SK-N-SH (cell line): ENCODE measurements at regions not wholly inside any gene's neighbourhood (a gene's known extent, or its start where the extent isn't known, plus 50 kb on each side); places are given as distances from the start of the nearest gene placed in this dataset.

Experiments
- CHD2 ChIP-seq: fragments of 150-350 bp; IDR thresholded peaks from 2 replicates; pipeline ENCODE4 v1.6.1; 2018; ENCODE audit warnings: low read length; ENCODE audit not compliant: partially characterized antibody
- CTCF ChIP-seq: fragments of 200-600 bp; sonication (generic); IDR thresholded peaks from 2 replicates; pipeline ENCODE4 v1.6.1; 2017; ENCODE audit warnings: antibody characterized with exemption, mild to moderate bottlenecking, moderate library complexity
- EP300 ChIP-seq, 2 experiments: IDR thresholded peaks; 2 replicates each; pipeline versions ENCODE4 v1.4.0 to v1.6.1; 2012; ENCODE audit warnings: borderline replicate concordance in 1 of 2, low read depth in 1 of 2, low read length in 1 of 2
- EZH2phosphoT487 ChIP-seq: fragments of 200-600 bp; sonication (generic); IDR thresholded peaks from 2 replicates; pipeline ENCODE4 v1.6.1; 2017; ENCODE audit warnings: low read depth, mixed run types, mild to moderate bottlenecking, antibody characterized with exemption, moderate library complexity, borderline replicate concordance
- MAX ChIP-seq: IDR thresholded peaks from 2 replicates; pipeline ENCODE4 v1.4.0; 2012; ENCODE audit warnings: low read depth
- POLR2AphosphoS5 ChIP-seq: IDR thresholded peaks from 2 replicates; pipeline ENCODE4 v1.6.1; 2012; ENCODE audit warnings: low read depth, low read length
- REST ChIP-seq: IDR thresholded peaks from 2 replicates; pipeline ENCODE4 v1.6.1; 2012; ENCODE audit warnings: mild to moderate bottlenecking, low read depth, low read length, moderate library complexity
- SIN3A ChIP-seq: IDR thresholded peaks from 2 replicates; pipeline ENCODE4 v1.6.1; 2012; ENCODE audit warnings: low read depth, mild to moderate bottlenecking, low read length, moderate library complexity, borderline replicate concordance
- TAF1 ChIP-seq: IDR thresholded peaks from 2 replicates; pipeline ENCODE4 v1.6.1; 2012; ENCODE audit warnings: low read depth, mild to moderate bottlenecking, low read length, moderate library complexity, borderline replicate concordance
- TEAD4 ChIP-seq: IDR thresholded peaks from 2 replicates; pipeline ENCODE4 v1.4.0; 2012; ENCODE audit warnings: mild to moderate bottlenecking, borderline replicate concordance; ENCODE audit not compliant: insufficient read depth

GRCh38 chr7:153921408-153921807, 130.8 kb upstream of the DPP6 start:
- TF ChIP-seq CTCF (no peak), REST (no peak), EZH2phosphoT487 (no peak), EP300 (IDR thresholded peaks at IDR 0.05; ENCODE audit: borderline replicate concordance in 1 of 2, low read depth in 1 of 2, low read length in 1 of 2) (no peak), SIN3A (no peak), CHD2 (no peak), POLR2AphosphoS5 (no peak), MAX (no peak), TAF1 (no peak), TEAD4 (no peak)
